ENCODE measurements at regions not wholly inside any gene's neighbourhood (a gene's known extent, or its start where the extent isn't known, plus 50 kb on each side); places are given as distances from the start of the nearest gene placed in this dataset.

DNA sequence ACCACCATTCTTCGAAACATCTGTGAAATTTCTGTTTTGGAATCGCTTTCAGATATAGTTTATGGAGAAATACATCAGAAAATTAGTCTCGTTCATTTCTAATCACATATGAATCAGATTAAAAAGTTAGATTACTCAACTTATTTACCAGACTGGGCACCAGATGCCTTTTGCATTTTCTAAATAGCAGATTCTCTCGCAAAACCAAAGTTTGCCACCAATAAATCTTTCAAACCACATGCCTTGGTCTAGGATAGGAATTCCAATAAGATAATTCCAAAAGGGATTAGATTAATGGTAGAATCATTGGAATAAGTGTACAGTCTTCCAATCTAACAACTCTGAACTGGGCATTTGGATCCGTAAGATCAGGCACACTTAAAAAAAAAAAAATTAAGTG lies 160.4 kb upstream of the TAB2 start:
- ATAC-seq (no peak), DNase-seq (no peak)
- Histone ChIP-seq H3K4me1 (no peaks in the 10 kb centered on the region), H3K27me3 (no peaks in the 10 kb centered on the region), H3K9me3 (no peaks in the 10 kb centered on the region), H3K4me3 (no peak overlapping the region), H3K27ac (no peak overlapping the region), H3K36me3 (no peaks in the 10 kb centered on the region)
- intact Hi-C loops (cut with DNase I) = no loop called here
- TF ChIP-seq, protein P1, sequence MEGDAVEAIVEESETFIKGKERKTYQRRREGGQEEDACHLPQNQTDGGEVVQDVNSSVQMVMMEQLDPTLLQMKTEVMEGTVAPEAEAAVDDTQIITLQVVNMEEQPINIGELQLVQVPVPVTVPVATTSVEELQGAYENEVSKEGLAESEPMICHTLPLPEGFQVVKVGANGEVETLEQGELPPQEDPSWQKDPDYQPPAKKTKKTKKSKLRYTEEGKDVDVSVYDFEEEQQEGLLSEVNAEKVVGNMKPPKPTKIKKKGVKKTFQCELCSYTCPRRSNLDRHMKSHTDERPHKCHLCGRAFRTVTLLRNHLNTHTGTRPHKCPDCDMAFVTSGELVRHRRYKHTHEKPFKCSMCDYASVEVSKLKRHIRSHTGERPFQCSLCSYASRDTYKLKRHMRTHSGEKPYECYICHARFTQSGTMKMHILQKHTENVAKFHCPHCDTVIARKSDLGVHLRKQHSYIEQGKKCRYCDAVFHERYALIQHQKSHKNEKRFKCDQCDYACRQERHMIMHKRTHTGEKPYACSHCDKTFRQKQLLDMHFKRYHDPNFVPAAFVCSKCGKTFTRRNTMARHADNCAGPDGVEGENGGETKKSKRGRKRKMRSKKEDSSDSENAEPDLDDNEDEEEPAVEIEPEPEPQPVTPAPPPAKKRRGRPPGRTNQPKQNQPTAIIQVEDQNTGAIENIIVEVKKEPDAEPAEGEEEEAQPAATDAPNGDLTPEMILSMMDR (IDR thresholded peaks at IDR 0.05) = no peak

DNA sequence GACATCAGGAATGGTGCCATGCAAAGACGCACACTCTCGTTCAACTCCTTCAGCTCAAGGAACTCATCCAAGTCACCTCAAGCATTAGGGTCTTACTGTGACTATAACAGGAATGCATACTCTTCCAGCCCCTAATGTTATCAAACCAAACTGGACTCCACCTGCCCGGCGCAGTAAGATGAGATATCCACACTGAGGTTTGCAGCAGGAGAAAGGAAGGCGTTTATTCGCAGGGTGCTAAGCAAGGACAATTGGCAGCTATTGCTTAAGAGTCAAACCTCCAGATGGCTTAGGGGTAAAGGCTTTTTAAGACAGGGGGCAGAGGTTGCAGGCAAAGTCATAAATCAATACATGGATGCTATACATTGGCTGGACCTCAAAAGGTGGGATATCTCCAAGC lies 159.4 kb upstream of the TAB2 start:
- Histone ChIP-seq H3K4me3 (no peak overlapping the region), H3K4me1 (no peaks in the 10 kb centered on the region), H3K27me3 (no peaks in the 10 kb centered on the region), H3K9me3 (no peaks in the 10 kb centered on the region), H3K27ac (no peak overlapping the region), H3K36me3 (no peaks in the 10 kb centered on the region)
- ATAC-seq = no peak
- intact Hi-C loops (cut with DNase I) = no loop called here
- DNase-seq = no peak
- TF ChIP-seq, protein P1 (IDR thresholded peaks at IDR 0.05) = no peak

DNA sequence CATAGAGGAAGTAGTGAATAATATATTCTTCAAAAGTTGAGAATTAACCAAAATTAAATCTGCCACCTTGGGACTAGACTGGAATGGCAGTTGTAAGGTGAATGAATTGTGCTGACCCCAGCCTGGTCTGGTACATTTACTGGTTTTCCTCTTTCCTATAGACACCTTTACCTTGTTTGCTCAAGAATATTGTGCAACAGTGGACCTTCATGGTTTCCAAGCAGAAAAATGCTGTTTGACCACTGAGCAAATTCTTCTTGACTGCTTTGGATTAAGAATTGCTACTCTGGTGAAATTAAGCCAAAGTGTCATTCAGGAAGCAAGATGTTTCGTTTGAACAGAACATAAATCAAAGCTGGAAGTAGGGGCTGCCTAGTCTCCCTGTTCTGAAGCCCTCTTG lies 156.6 kb upstream of the TAB2 start:
- H3K4me3 ChIP-seq = no peak overlapping the region
- H3K27me3 ChIP-seq = no peaks in the 10 kb centered on the region
- ATAC-seq = no peak
- H3K36me3 ChIP-seq = no peaks in the 10 kb centered on the region
- H3K27ac ChIP-seq = no peak overlapping the region
- no peaks in the 10 kb centered on the region for H3K9me3 ChIP-seq
- TF ChIP-seq, protein P1 (IDR thresholded peaks at IDR 0.05) = no peak
- intact Hi-C loops (cut with DNase I) = no loop called here
- H3K4me1 ChIP-seq = no peaks in the 10 kb centered on the region
- DNase-seq = no peak

DNA sequence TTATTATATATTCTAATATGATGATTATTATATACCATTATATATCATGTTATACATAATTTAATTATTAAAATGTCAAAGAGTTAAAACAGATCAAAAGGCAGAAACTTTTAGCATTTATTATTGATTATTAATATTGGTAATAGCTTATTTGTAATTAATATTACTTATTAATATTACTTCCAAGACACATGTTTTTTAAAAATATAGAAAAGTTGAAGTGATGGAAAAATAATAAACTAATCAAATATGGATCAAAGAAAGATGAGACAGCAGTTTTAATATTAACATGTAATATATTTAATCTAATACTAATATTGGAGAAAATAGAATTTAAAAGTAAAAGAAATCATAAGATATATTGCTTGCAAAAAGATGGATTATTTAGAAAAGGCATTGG lies 154.6 kb upstream of the TAB2 start:
- no peaks in the 10 kb centered on the region for H3K27me3 ChIP-seq
- H3K27ac ChIP-seq = no peak overlapping the region
- no peak overlapping the region for H3K4me3 ChIP-seq
- H3K9me3 ChIP-seq = no peaks in the 10 kb centered on the region
- TF ChIP-seq, protein P1 (IDR thresholded peaks at IDR 0.05) = no peak
- no peaks in the 10 kb centered on the region for H3K36me3 ChIP-seq
- no peaks in the 10 kb centered on the region for H3K4me1 ChIP-seq
- ATAC-seq (no peak), DNase-seq (no peak)
- intact Hi-C loops (cut with DNase I) = no loop called here

DNA sequence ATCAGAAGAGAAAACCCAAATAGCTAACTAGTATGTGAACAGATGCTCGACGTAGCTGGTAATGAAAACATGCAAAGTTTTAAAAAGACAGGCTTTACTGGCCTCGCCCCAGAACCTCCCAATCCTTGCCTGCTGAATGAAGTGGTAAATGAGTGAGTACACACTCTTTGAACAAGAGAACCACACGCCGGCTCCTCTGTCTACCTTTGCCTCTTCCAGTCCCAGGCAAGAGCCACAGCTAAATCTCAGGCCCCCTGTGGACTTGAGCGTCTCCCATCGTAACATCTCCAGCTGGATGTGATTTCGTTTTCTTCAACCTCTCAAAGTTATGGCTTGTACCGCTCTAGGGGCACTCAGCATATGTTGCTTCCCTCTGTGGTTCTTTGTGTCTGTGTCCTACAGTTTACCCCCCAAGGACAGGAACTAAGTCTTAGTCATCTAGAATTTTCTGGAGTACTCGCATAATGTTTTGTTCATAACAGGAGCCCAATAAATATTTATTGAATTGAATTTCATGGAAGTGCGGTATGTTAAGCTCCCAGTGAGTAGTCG lies 153.2 kb upstream of the TAB2 start:
- Histone ChIP-seq H3K36me3 (no peaks in the 10 kb centered on the region), H3K27me3 (no peaks in the 10 kb centered on the region), H3K9me3 (no peaks in the 10 kb centered on the region), H3K4me1 (no peaks in the 10 kb centered on the region), H3K27ac (no peak overlapping the region), H3K4me3 (no peak overlapping the region)
- ATAC-seq = no peak
- TF ChIP-seq, protein P1 (IDR thresholded peaks at IDR 0.05) = no peak
- DNase-seq = no peak
- intact Hi-C loops (cut with DNase I) = no loop called here

DNA sequence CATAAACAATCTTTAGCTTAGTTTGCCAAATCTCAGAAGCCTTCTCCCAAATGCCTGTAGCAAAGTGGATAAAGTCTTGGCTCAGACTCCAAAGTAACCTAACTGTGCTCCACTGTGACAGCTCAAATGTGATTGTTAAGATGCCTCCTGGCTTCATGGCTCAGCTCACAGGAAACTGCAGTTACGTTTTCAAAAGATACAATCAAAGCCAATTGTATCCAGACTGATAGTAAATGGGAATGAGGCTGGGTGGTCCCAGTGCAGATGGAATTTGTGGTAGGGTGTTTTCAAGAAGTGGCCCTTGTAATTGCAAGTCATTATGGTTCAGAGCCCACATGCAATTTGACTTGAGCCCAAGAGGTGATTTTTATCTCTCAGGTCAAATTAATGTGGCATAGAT lies 151.2 kb upstream of the TAB2 start:
- no peak overlapping the region for H3K4me3 ChIP-seq
- no peak overlapping the region for H3K27ac ChIP-seq
- intact Hi-C loops (cut with DNase I) = no loop called here
- H3K9me3 ChIP-seq = no peaks in the 10 kb centered on the region
- peaks cover 4% of the 10 kb centered on the region for H3K4me1 ChIP-seq
- H3K36me3 ChIP-seq = no peaks in the 10 kb centered on the region
- TF ChIP-seq, protein P1 (IDR thresholded peaks at IDR 0.05) = no peak
- no peaks in the 10 kb centered on the region for H3K27me3 ChIP-seq
- DNase-seq = no peak
- ATAC-seq = no peak

Data from upper lobe of right lung (tissue), 1 donor.